IPS DF 4.7 (cell line): ENCODE measurements at regions not wholly inside any gene's neighbourhood (a gene's known extent, or its start where the extent isn't known, plus 50 kb on each side); places are given as distances from the start of the nearest gene placed in this dataset.

Experiments
- DNase-seq: peaks from one replicate; pipeline ENCODE4 v3.0.0-alpha.2; 2013; ENCODE audit warnings: low spot score; ENCODE audit errors: extremely low read depth

DNA sequence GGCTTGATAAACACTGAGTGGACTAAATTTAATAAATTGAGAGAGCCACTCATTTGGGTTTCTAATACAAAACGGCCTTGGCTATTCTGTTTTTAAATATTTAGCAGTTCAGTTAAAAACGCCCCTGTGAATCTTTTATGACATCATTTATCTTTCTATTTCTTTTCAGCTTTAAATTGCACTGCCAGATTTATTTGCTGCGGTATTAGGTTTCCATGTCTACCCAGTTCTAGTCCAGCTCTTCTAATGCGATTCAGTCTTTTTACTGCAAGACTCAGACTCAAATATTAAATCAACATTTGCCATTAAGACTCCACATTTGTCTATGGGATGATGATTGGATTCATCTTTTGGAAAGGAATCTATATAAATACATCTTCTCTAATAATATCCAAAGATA is 2174.3 kb upstream of the PIK3C3 start:
- no peak for DNase-seq

DNA sequence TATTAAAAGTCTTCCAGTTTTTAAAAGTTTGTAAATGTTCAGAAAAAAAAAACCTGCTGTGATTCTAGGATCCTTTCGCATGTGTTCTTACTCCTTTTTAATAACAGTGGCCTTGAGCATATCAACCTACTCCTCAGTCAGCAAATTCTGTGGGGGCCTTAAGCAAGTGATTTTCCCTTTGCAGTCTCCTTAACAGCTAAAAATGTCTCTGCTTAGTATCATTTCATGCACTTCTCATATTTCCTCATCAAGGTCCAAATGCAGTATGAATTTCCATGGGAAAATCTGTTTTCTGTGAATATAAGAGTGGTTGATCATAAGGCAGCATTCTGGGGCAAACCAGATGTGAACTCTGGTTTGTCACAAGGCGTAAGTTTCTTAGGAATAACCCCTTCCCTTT is 2175.1 kb upstream of the PIK3C3 start:
- DNase-seq = no peak

DNA sequence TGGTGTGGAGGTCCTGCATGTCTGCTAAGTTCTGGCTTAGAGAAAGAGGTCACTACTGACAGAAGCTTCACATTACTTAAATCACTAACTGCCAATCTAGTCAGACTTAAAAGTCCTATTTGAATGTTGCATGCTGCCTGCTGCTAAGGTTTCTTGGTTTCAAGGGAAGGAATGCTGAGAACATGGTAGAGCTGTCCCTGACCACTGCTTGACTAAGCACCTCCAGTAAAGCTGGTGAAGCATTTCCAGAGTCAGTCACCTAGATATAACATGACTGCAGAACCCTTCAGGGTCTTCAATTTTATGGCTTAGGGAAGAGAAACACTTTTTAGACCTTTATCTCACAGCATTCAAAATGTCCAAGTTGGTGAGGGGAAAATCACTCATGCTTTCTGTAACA is 2178.3 kb upstream of the PIK3C3 start:
- DNase-seq = no peak

DNA sequence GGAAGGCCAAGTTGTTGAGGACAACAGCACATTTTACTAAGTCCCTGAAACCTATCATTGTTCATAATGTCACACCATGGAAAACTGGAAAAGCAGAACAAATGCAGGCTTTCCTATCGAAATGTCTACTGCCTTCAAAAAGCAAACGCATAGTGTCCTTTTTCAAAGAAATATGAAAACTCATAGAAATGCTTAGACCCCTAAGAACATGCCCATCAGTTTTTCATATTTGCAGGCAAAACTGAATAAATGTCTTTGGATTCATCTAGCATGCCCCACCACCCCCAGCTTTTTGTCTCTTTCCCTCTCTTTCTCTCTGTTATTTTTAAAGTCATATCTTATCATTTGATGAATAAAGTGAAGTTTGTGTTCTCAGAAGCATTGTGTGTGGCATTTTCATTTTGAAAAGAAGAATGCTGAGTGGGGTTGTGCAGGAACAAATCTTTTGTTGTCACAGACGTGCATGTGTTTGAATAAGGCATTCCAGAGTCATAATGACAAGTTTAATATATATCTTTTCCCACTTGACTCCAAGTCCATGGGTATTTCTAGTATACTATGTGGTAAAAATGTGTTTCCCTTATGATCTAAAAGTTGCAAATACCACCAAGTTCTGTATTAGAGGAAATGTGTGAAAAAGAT is 2180.0 kb upstream of the PIK3C3 start:
- DNase-seq = no peak

DNA sequence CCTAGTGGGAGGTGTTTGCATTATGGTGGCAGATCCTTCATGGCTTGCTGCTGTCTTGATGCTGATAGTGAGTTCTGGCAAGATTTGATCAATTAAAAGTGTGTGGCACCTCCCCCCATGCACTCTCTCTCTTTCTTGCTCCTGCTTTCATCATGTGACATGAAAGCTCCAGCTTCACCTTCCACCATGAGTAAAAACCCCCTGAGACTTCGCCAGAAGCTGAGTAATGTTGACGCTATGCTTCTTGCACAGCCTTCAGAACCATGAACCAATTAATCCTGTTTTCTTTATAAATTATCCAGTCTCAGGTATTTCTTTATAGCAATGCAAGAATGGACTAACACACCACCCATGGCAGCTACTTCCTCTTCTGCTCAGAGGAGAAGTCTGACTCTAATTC is 2181.4 kb upstream of the PIK3C3 start:
- no peak for DNase-seq

DNA sequence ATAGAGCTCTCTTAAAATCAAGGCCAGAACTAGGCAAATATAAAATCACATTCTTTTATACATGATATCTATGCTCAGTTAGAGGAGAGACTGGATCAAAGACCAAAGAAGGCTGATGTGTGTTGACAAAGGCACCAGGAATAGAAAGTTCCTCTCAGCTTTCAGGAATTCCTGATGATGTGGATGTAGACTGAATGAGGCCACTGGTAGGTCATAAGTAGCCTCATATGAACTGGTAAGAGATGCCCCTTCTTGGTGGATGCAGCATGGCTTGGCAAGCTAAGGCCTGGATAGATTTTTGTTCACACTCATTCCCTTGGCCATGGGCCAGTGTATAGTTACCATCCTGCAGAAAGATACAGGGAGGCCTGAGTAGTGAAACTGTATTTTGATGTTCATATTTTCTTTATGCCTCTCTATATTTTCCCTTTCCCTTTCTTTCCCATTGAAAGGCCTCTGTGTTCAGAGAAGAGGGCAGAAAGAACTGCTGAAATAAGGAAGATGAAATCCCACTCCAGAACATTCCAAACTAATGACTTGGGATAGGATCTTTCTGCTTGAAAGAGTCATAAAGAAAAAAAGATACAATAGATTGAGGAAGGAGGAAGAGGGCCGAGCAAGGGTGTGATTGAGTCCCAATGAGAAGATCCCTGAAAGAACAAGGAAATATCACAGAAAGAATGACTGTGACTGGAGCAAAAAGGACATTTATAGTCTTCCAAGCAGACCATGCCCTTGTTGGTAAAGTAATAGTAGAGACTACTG is 2182.7 kb upstream of the PIK3C3 start:
- DNase-seq = no peak

DNA sequence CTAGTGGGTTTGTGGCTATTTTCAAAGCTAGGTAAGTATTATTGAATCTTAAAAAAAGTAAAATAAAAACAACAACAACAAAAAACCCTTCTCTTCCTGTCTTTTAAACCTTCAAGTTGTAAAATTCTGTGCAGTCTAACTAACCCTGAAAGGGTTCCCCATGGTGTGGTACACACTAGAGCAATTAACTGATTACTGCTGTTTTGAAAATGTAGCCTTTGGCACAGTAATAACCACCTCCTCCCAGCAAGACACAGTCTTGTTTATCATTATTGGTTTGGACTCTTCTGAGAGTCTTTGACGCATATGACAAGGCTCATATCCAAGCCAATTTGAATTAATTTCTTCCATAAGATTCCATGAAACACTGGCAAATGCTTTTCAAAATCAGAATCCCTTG is 2184.6 kb upstream of the PIK3C3 start:
- DNase-seq = no peak

DNA sequence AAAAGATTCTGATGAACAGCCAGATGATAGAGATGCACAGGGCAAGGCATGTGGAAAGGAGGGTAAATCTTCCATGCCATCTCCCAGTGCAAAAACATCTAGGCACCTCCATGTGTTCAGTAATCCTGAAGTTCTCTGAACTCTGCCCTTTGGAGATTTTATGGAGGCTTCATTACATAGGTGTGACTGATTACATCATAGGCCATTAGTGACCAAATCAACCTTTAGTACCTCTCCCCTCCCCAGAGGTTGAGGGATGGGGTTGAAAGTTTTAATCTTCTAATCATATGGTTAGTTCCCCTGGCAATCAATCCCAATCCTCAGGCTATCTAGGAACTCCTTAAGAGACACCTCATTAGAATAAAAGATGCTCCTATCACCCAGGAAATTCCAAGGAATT is 2190.2 kb upstream of the PIK3C3 start:
- DNase-seq = no peak

DNA sequence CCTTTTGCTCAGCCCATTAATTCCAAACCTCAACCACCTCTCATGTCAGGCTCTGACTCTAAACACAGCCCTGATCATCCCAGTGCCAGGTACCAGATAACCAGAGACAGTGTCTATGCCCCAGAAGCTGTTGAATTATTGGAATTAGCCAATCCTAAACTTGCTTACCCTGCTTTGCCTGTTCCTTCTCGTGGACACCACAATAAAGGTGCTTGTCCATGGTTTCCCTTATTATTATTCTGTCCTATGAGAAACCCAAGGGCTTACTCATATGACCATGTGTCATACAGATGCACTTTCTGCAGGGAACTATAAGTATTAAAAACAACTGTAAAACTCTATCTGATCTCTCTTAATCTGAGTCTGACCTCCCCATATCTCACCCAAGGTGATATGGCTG is 2193.8 kb upstream of the PIK3C3 start:
- DNase-seq = no peak

DNA sequence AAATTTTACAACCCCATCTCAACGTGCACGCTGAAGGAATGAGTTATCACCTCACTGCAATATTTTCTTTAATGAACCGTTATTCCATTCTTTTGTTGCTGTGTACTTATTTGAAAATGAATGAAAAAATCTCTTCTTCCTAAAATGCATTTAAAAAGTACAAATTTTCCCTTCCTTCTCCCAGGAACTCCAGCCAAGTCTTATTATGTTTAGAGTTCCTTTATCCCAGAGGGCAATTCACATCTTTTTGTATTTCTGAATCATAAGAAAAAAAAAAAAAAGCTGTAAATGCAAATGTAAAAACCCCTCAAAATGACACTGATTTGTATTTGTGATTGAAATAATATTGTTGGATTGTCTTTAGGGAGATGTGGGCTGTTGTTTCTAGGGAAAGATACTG is 2194.3 kb upstream of the CELF4 start:
- no peak for DNase-seq

DNA sequence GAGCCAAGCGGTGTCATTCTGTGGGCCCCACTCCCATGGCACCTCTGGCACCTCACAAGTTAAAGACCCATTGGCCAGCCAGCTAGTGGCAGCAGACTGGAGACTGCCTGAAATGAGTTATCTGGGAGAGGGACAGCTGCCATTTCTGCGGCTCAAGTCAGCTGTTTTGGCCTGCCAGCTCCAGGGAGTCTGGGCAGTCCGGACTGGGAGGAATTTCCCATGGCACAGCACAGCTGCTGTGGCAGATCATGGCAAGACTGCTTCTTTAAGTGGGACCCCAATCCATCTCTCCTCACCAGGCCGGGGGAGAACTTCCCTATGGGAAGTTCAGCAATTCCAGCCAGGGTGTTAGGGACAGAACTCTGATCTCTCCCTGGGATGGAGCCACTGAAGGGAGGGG is 2187.6 kb upstream of the CELF4 start:
- no peak for DNase-seq

DNA sequence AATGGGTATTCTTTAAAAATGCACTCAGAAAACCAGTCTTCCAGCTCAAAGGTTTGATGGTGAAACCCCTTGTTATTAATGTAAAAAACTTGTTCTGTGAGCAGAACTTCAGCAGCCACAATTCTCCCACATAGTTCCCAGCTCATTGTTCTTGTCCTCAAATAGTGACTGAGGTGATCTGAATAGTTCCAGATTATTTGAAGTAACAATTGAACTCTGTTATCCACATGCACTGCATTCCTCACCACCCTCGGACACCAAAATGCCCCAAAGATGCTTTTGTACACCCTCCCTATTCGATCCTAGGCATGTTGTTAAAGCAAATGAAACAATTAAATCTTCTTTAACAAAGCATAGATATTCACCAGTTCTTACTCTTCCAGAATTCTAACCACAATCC is 2186.8 kb upstream of the CELF4 start:
- DNase-seq = no peak

DNA sequence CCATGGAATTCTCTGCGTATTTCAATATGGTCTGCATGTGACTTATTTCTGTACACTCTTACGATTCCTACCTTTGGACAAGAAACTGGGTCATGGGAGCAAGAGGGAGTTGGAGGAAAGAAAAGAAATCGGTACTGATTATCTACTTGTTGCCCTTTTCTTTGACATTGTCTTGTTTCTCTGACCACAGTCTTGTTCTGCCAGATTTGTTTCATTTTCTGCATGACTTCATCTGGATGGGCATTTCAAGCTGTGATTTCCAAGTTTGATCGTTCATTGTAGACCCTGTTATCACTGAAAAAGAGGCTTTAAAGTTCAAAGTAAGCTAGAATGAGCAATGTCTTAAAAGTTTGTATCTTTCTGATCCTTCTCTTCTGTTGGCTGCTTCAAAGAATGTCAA is 2186.3 kb upstream of the CELF4 start:
- DNase-seq = no peak

DNA sequence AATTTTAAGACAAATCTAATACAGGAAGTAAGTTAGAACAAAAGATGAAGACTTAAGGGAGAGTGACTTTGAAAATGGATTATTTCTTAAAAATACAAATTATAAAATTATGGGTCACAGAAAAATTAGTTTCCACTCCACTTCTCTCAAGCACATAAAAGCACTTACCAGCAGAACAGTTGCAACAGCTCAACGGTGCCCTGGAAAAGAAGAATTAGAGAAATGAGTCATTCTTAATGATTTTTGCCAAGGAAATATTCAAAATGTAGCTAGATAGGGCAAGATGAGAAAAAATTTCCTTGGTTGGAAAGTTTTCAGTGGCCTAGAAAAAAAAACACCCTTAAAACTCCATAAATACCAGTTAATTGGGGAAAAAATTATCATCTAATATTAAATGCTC is 2185.6 kb upstream of the CELF4 start:
- DNase-seq = no peak

DNA sequence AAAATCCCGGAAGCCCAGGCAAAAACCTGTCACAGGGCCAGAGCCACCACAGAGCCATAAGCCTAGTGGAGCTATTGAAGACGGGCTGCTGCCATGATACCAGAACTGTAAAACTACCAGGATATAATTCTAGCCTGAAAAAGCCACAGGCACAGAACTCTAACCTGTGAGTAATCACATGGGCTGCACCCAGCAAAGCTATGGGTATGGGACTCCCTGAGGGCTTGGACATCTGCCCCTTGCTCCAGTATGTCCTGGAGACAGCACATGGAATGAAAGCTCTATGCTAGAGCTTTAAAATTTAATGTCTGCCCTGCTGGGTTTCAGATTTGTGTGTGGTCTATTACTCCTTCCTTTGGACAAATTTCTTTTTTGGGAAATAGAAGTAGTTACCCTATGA is 2183.6 kb upstream of the CELF4 start:
- no peak for DNase-seq

DNA sequence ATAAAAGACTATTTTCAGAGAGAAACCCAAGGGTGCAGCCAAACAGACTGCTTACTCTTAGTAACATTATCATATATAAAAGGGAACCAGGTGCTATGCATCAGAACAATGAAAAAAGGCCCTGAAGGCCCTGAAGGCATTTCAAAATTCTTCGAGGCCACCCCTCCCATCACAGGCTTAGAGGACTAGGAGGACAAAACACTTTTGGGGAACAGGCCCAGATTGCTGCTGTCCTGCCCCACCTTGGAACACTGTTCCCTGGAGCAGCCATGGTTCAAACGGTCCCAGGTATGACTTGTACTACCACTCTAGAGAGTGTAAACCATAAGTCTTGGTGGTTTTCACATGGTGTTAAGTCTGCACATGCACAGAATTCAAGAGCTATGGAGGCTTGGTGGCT is 2183.1 kb upstream of the CELF4 start:
- DNase-seq = no peak

DNA sequence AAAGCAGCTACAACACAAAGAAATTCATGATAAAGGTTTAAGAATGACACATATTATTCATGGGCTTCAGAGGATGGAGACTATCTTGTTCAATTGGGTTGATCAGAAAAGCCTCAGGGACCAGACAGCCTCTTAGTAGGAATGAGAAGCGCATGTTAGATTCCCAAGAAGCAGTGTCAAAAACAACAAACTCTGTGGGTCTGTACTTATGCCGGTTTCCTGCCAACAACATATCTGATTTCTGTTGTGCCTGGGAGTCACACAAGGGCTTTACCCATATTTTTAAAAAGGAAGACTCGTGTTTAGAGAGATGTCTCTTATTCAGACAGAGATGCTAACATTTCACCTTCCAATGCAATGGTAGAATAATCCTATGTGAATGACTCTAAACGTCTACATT is 2180.6 kb upstream of the CELF4 start:
- DNase-seq = no peak

DNA sequence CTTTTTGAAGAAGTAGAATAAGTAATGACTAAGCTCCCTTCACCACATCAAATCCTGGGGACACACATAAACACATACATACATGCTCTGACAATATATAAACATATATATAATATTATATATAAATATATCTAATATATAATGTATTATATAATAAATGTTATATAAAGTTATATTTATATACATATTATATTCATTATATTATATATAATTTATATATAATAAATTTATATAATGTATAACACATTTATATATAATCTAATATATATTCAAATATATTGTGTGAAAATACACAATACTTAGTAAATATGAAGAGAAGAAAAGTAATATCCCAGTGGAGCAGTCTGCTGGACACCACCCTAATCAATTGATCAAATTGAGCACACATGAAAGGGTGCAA is 2177.9 kb upstream of the CELF4 start:
- no peak for DNase-seq

DNA sequence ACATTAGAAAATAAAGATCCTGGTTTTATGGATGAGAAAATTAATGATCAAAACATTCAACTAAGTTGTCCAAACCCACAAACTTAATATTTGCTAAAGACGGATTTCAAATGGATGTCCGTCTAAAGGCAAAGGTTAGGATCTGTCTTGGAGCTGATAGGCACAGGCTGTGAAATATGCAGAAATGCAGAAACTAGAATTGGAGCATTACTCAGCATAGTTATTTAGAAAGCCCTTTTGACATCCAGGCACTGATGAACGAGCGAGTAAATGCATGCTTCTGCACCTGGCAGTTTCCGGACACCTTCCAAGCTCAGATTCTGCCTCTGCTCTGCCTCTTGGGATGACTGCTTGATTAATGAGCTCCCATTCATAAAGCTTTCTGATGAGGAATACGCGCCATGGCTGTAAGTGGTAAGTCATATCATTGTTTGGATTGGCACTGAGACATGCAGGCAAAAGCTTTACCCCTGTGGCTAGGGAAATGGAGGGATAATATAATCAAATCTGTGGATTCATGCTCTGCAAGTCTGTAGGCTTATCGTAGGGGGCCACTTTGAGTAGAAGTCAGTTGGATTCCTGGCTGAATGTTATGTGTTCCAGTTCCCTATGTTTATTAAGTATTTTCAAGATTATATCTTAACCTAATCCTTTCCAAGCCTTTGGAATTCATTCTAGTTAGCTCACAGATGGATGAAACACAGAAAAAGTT is 2176.3 kb upstream of the CELF4 start:
- no peak for DNase-seq

DNA sequence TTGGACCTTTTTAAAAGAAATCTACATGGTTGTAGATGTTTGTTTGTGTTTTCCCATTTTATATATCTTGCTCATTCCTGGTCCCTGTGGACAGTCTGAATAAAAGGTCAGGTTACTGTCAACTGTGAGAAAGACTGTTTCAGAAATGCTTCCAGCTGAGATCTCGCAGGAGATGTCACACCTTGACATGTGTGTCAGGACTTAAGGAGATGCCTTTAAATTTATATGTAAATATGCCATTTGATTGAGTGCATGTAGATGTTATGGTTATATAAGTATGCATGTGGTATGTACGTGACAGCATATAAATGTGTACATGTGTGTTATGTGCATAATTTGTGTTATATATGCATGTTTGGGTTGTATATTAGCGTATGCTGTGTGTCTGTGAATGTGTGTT is 2172.3 kb upstream of the CELF4 start:
- DNase-seq = no peak

DNA sequence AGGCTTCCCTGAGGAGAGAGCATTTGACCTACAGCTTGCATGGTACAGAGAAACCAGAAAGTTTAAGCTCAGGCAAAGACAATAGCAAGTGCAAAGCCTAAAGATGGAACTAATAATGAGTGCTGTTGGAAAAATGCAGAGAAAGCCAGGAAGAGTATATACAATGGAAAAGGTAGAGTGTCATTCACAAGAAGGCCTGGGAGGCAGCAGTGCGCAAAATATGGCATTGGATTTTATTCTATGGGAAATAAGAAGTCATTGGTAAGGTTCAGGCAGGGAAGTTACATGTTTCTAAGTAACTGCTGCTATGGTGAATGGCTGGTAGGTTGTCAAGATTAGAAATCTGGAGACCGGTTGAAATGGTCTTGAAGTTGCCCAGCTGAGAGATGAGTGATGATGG is 2167.3 kb upstream of the CELF4 start:
- DNase-seq = no peak

DNA sequence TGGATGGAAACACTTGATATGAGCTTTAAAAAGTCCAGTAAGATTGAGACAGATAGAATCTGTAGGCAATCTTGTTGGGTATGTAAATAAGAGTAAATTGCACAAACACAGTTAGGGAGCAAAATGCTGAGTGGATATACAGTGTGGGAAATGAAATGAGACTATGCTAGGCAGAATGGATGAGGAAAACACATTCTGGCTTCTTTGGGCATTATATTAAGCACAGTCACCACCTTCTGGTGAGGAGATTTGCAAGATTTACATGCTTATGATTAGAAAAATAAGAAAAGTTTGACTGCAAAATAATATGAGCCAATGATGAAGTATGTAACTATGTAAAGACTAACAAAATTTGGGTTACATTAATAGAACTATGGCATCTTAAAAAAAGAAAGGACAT is 2165.0 kb upstream of the CELF4 start:
- no peak for DNase-seq

DNA sequence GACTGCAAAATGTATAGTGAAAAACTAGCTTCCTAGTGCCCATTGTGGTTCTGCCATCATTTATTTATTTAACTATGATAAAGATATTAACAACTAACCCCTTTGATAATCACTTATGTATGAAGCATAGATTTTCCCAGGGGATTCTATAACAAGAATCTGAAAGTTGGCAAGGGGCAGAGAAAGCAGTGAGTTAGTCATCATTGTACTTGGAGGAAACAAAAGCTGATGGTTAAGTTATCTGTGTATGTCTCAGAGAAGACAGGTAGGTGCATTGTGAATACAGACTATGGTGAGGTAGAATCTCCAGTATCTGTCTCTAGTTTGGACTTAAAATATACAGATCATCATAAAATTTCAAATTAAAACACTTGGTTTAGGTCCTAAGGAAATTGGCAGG is 2159.1 kb upstream of the CELF4 start:
- no peak for DNase-seq
